HUES48 (cell line): ENCODE measurements at regions not wholly inside any gene's neighbourhood (a gene's known extent, or its start where the extent isn't known, plus 50 kb on each side); places are given as distances from the start of the nearest gene placed in this dataset.

Experiments used
- H3K27ac ChIP-seq: one replicate; pipeline ENCODE4 v1.7.0; 2013; ENCODE audit warnings: low read depth, low read length, inconsistent platforms
- H3K27me3 ChIP-seq: 2 replicates; pipeline ENCODE4 v1.6.1; 2013; ENCODE audit warnings: mild to moderate bottlenecking, low read length; ENCODE audit not compliant: control insufficient read depth, insufficient read depth
- H3K36me3 ChIP-seq: 2 replicates; pipeline ENCODE4 v1.6.1; 2013; ENCODE audit warnings: low read length; ENCODE audit not compliant: control insufficient read depth, insufficient read depth
- H3K4me1 ChIP-seq: 2 replicates; pipeline ENCODE4 v1.6.1; 2013; ENCODE audit warnings: mild to moderate bottlenecking, low read length; ENCODE audit not compliant: control insufficient read depth, insufficient read depth
- H3K4me3 ChIP-seq: 2 replicates; pipeline ENCODE4 v1.5.1; 2013; ENCODE audit warnings: mild to moderate bottlenecking, low read depth, low read length
- H3K9ac ChIP-seq: 2 replicates; pipeline ENCODE4 v1.6.1; 2013; ENCODE audit warnings: mild to moderate bottlenecking, low read depth, low read length, moderate library complexity
- H3K9me3 ChIP-seq: 2 replicates; pipeline ENCODE4 v1.6.1; 2013; ENCODE audit warnings: low read length; ENCODE audit not compliant: control insufficient read depth, insufficient read depth

- no peaks in the 10 kb centered on the region for H3K36me3 ChIP-seq
- no peak overlapping the region for H3K4me3 ChIP-seq
- no peak overlapping the region for H3K27ac ChIP-seq
- H3K4me1 ChIP-seq = no peaks in the 10 kb centered on the region
- H3K9ac ChIP-seq = no peak overlapping the region
- H3K9me3 ChIP-seq = peaks cover 36% of the 10 kb centered on the region
- no peaks in the 10 kb centered on the region for H3K27me3 ChIP-seq
These were observed 1073.3 kb downstream of the TBC1D22A start for GRCh38 chr22:47835726-47836125.

- Histone ChIP-seq H3K4me3 (no peak overlapping the region), H3K27me3 (no peaks in the 10 kb centered on the region), H3K9ac (no peak overlapping the region), H3K9me3 (peaks cover 35% of the 10 kb centered on the region), H3K36me3 (no peaks in the 10 kb centered on the region), H3K27ac (no peak overlapping the region), H3K4me1 (no peaks in the 10 kb centered on the region)
These were observed 1063.6 kb downstream of the TBC1D22A start for GRCh38 chr22:47826016-47826415.

- Histone ChIP-seq H3K36me3 (no peaks in the 10 kb centered on the region), H3K27ac (no peak overlapping the region), H3K27me3 (no peaks in the 10 kb centered on the region), H3K4me3 (no peak overlapping the region), H3K9ac (no peak overlapping the region), H3K4me1 (no peaks in the 10 kb centered on the region), H3K9me3 (peaks cover 32% of the 10 kb centered on the region)
These were observed 1060.0 kb downstream of the TBC1D22A start for GRCh38 chr22:47822422-47822821.

GRCh38 chr22:47818496-47818895 is 1056.0 kb downstream of the TBC1D22A start:
- Histone ChIP-seq H3K27me3 (no peaks in the 10 kb centered on the region), H3K36me3 (no peaks in the 10 kb centered on the region), H3K27ac (no peak overlapping the region), H3K9me3 (peaks cover 63% of the 10 kb centered on the region), H3K4me3 (no peak overlapping the region), H3K9ac (no peak overlapping the region), H3K4me1 (no peaks in the 10 kb centered on the region)

GRCh38 chr22:47817380-47817779 is 1054.9 kb downstream of the TBC1D22A start:
- Histone ChIP-seq H3K4me3 (no peak overlapping the region), H3K9me3 (peaks cover 53% of the 10 kb centered on the region), H3K36me3 (no peaks in the 10 kb centered on the region), H3K27ac (no peak overlapping the region), H3K27me3 (no peaks in the 10 kb centered on the region), H3K9ac (no peak overlapping the region), H3K4me1 (no peaks in the 10 kb centered on the region)

GRCh38 chr22:47816863-47817210 is 1054.4 kb downstream of the TBC1D22A start:
- H3K9ac ChIP-seq = no peak overlapping the region
- H3K36me3 ChIP-seq = no peaks in the 10 kb centered on the region
- H3K27ac ChIP-seq = no peak overlapping the region
- H3K4me1 ChIP-seq = no peaks in the 10 kb centered on the region
- no peaks in the 10 kb centered on the region for H3K27me3 ChIP-seq
- no peak overlapping the region for H3K4me3 ChIP-seq
- peaks cover 48% of the 10 kb centered on the region for H3K9me3 ChIP-seq

GRCh38 chr22:47816121-47816862 is 1053.8 kb downstream of the TBC1D22A start:
- Histone ChIP-seq H3K4me1 (no peaks in the 10 kb centered on the region), H3K27ac (no peak overlapping the region), H3K9ac (no peak overlapping the region), H3K4me3 (no peak overlapping the region), H3K27me3 (no peaks in the 10 kb centered on the region), H3K9me3 (peaks cover 48% of the 10 kb centered on the region), H3K36me3 (no peaks in the 10 kb centered on the region)

- no peaks in the 10 kb centered on the region for H3K4me1 ChIP-seq
- H3K9me3 ChIP-seq = peaks cover 38% of the 10 kb centered on the region
These were observed 1052.0 kb downstream of the TBC1D22A start for GRCh38 chr22:47814474-47814873.

GRCh38 chr22:47813661-47814060 is 1051.2 kb downstream of the TBC1D22A start:
- H3K27me3 ChIP-seq = no peaks in the 10 kb centered on the region
- H3K27ac ChIP-seq = no peak overlapping the region
- H3K4me1 ChIP-seq = no peaks in the 10 kb centered on the region
- H3K36me3 ChIP-seq = no peaks in the 10 kb centered on the region
- H3K9ac ChIP-seq = no peak overlapping the region
- H3K9me3 ChIP-seq = peaks cover 37% of the 10 kb centered on the region
- H3K4me3 ChIP-seq = no peak overlapping the region

More at GRCh38 chr22:47814474-47814873, 1052.0 kb downstream of the TBC1D22A start:
- H3K36me3 ChIP-seq = no peaks in the 10 kb centered on the region
- no peak overlapping the region for H3K27ac ChIP-seq
- no peak overlapping the region for H3K9ac ChIP-seq
- no peak overlapping the region for H3K4me3 ChIP-seq
- H3K27me3 ChIP-seq = no peaks in the 10 kb centered on the region

- Histone ChIP-seq H3K27me3 (no peaks in the 10 kb centered on the region), H3K4me3 (no peak overlapping the region), H3K27ac (no peak overlapping the region), H3K9me3 (peaks cover 28% of the 10 kb centered on the region), H3K4me1 (peaks cover 12% of the 10 kb centered on the region), H3K9ac (no peak overlapping the region), H3K36me3 (no peaks in the 10 kb centered on the region)
These were observed 1049.5 kb downstream of the TBC1D22A start for GRCh38 chr22:47811971-47812370.

- Histone ChIP-seq H3K27me3 (no peaks in the 10 kb centered on the region), H3K27ac (no peak overlapping the region), H3K4me3 (no peak overlapping the region), H3K4me1 (peaks cover 12% of the 10 kb centered on the region), H3K36me3 (no peaks in the 10 kb centered on the region), H3K9me3 (peaks cover 17% of the 10 kb centered on the region), H3K9ac (no peak overlapping the region)
These were observed 1048.4 kb downstream of the TBC1D22A start for GRCh38 chr22:47810505-47811500.
